HEK293T (cell line): ENCODE measurements at regions not wholly inside any gene's neighbourhood (a gene's known extent, or its start where the extent isn't known, plus 50 kb on each side); places are given as distances from the start of the nearest gene placed in this dataset.

Source experiments
- ARNT ChIP-seq: fragments of 450-650 bp; IDR thresholded peaks from 2 replicates; pipeline ENCODE4 v1.6.1; 2017; ENCODE audit warnings: mild to moderate bottlenecking
- BHLHE40 ChIP-seq: fragments of 450-650 bp; IDR thresholded peaks from 2 replicates; pipeline ENCODE4 v1.6.1; 2016; ENCODE audit warnings: mild to moderate bottlenecking, moderate library complexity, borderline replicate concordance
- ELF4 ChIP-seq: fragments of 450-650 bp; IDR thresholded peaks from 2 replicates; pipeline ENCODE4 v1.6.1; 2017; ENCODE audit warnings: antibody characterized with exemption
- FOXA1 ChIP-seq: fragments of 450-650 bp; IDR thresholded peaks from 2 replicates; pipeline ENCODE4 v1.6.1; 2016; ENCODE audit warnings: mild to moderate bottlenecking
- HDGF ChIP-seq: fragments of 450-650 bp; IDR thresholded peaks from 2 replicates; pipeline ENCODE4 v1.6.1; 2017; ENCODE audit warnings: antibody characterized with exemption, borderline replicate concordance
- LEF1 ChIP-seq: fragments of 450-650 bp; IDR thresholded peaks from 2 replicates; pipeline ENCODE4 v1.6.1; 2017; ENCODE audit warnings: mild to moderate bottlenecking, borderline replicate concordance
- SP1 ChIP-seq: fragments of 450-650 bp; IDR thresholded peaks from 2 replicates; pipeline ENCODE4 v1.6.1; 2017
- SUZ12 ChIP-seq: fragments of 450-650 bp; IDR thresholded peaks from 2 replicates; pipeline ENCODE4 v1.6.1; 2016; ENCODE audit warnings: mild to moderate bottlenecking
- TF ChIP-seq, protein P1 (sequence below): fragments of 450-650 bp; IDR thresholded peaks from 2 replicates; pipeline ENCODE4 v1.6.1; 2016

GRCh38 chr2:128554151-128554769 is 235.6 kb upstream of the HS6ST1 start:
- TF ChIP-seq HDGF (no peak), LEF1 (no peak), ELF4 (no peak), FOXA1 (no peak), SP1 (no peak), BHLHE40 (no peak), SUZ12 (no peak), ARNT (no peak)
- TF ChIP-seq, protein P1, sequence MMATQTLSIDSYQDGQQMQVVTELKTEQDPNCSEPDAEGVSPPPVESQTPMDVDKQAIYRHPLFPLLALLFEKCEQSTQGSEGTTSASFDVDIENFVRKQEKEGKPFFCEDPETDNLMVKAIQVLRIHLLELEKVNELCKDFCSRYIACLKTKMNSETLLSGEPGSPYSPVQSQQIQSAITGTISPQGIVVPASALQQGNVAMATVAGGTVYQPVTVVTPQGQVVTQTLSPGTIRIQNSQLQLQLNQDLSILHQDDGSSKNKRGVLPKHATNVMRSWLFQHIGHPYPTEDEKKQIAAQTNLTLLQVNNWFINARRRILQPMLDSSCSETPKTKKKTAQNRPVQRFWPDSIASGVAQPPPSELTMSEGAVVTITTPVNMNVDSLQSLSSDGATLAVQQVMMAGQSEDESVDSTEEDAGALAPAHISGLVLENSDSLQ, result no peak
